A549 (cell line): ENCODE measurements at regions not wholly inside any gene's neighbourhood (a gene's known extent, or its start where the extent isn't known, plus 50 kb on each side); places are given as distances from the start of the nearest gene placed in this dataset.
"Not testable (repeated sequence)": the region's sequence is repeated elsewhere in the genome, so short reads cannot be mapped to it uniquely, and the experiment has no call there.

Source experiments
- ATAC-seq, 2 experiments: fragments of 200-7000 bp in 1 of 2; fragments of >200 bp in 1 of 2; cut with Nextera tagmentation in 1 of 2; cut with Tn5 transposase in 1 of 2; 3 replicates each; pipeline versions ENCODE4 v1.8.0 to v1.9.1; 2018 to 2020; ENCODE audit warnings: mild to moderate bottlenecking in 1 of 2, moderate library complexity in 1 of 2
- CTCF ChIA-PET: fragments of 300-600 bp; sonication (Branson Sonifier 250); formaldehyde crosslinking; extraction: SDS; loops from one replicate; lab custom pipeline; 2021; ENCODE audit warnings: antibody characterized with exemption, inconsistent platforms; lab: Yijun Ruan, JAX
- POLR2A ChIA-PET: fragments of 350-600 bp; formaldehyde crosslinking; extraction: SDS; loops from one replicate; lab custom pipeline; 2021; ENCODE audit warnings: antibody characterized with exemption, inconsistent platforms; lab: Yijun Ruan, JAX
- DNase-seq, 2 experiments: peaks; one replicate each; pipeline versions ENCODE4 v3.0.0 to v3.0.0-alpha.2; 2011 to 2016; ENCODE audit warnings: low read depth in 1 of 2, low spot score in 1 of 2
- FAIRE-seq: peaks from 2 replicates; lab custom pipeline; 2011; peaks lifted over from hg19 to GRCh38; lab: Jason Lieb, UNC
- H3K27ac ChIP-seq, 2 experiments: fragments of >200 bp; sonication (Bioruptor Twin); formaldehyde crosslinking; 3 replicates each; pipeline ENCODE4 v1.5.1; 2016 to 2017
- H3K4me1 ChIP-seq: fragments of >200 bp; sonication (Bioruptor Twin); formaldehyde crosslinking; 3 replicates; pipeline ENCODE4 v1.6.1; 2016
- H3K4me2 ChIP-seq: fragments of >200 bp; sonication (Bioruptor Twin); formaldehyde crosslinking; 3 replicates; pipeline ENCODE4 v1.6.1; 2016
- H3K4me3 ChIP-seq: fragments of >200 bp; sonication (Bioruptor Twin); formaldehyde crosslinking; 3 replicates; pipeline ENCODE4 v1.5.1; 2016
- H3K9me3 ChIP-seq: fragments of >200 bp; sonication (Bioruptor Twin); formaldehyde crosslinking; 3 replicates; pipeline ENCODE4 v1.6.1; 2016
- ATOH8 ChIP-seq: fragments of 250-450 bp; sonication (Bioruptor Pico); IDR thresholded peaks from 2 replicates; pipeline ENCODE4 v1.5.0; 2020; ENCODE audit warnings: low read depth, mild to moderate bottlenecking, moderate library complexity
- CBX2 ChIP-seq: fragments of 200-600 bp; sonication (generic); IDR thresholded peaks from 2 replicates; pipeline ENCODE4 v1.6.1; 2016; ENCODE audit warnings: low read depth, mild to moderate bottlenecking, borderline replicate concordance
- CBX8 ChIP-seq: fragments of 200-600 bp; sonication (generic); IDR thresholded peaks from 2 replicates; pipeline ENCODE4 v1.6.1; 2016
- CEBPB ChIP-seq, 2 experiments: fragments of >200 bp in 1 of 2; sonication (Bioruptor Twin) in 1 of 2; formaldehyde crosslinking in 1 of 2; IDR thresholded peaks; 2 replicates each; pipeline ENCODE4 v1.6.1; 2012 to 2016
- E2F6 ChIP-seq: IDR thresholded peaks from 2 replicates; pipeline ENCODE4 v1.6.1; 2012; ENCODE audit warnings: low read depth, borderline replicate concordance
- EHMT2 ChIP-seq: fragments of 200-600 bp; sonication (generic); IDR thresholded peaks from 2 replicates; pipeline ENCODE4 v1.6.1; 2016; ENCODE audit warnings: antibody characterized with exemption, low read depth, mild to moderate bottlenecking, moderate library complexity
- EP300 ChIP-seq, 2 experiments: fragments of >200 bp; sonication (Bioruptor Twin); formaldehyde crosslinking; IDR thresholded peaks; 2 replicates in 1 of 2; 3 replicates in 1 of 2; pipeline ENCODE4 v1.6.1; 2016 to 2017
- FOSB ChIP-seq: fragments of 250-450 bp; sonication (Bioruptor Pico); IDR thresholded peaks from 2 replicates; pipeline ENCODE4 v1.5.0; 2020; ENCODE audit warnings: mild to moderate bottlenecking, moderate library complexity
- FOSL2 ChIP-seq, 2 experiments: fragments of 450-650 bp in 1 of 2; fragments of >200 bp in 1 of 2; sonication (Bioruptor Twin) in 1 of 2; formaldehyde crosslinking; IDR thresholded peaks; 2 replicates each; pipeline versions ENCODE4 v1.5.0 to v1.6.1; 2016 to 2020; ENCODE audit warnings: mild to moderate bottlenecking in 1 of 2, moderate library complexity in 1 of 2
- FOXS1 ChIP-seq: fragments of 250-450 bp; sonication (Bioruptor Pico); IDR thresholded peaks from 2 replicates; pipeline ENCODE4 v1.5.0; 2020; ENCODE audit warnings: mild to moderate bottlenecking, moderate library complexity
- GATA3 ChIP-seq: IDR thresholded peaks from 2 replicates; pipeline ENCODE4 v1.6.1; 2012; ENCODE audit warnings: borderline replicate concordance
- HEYL ChIP-seq: fragments of 250-450 bp; sonication (Bioruptor Pico); IDR thresholded peaks from 2 replicates; pipeline ENCODE4 v1.8.0; 2021; ENCODE audit warnings: mild to moderate bottlenecking, moderate library complexity
- HOXA7 ChIP-seq: fragments of 250-450 bp; sonication (Bioruptor Pico); IDR thresholded peaks from 2 replicates; pipeline ENCODE4 v1.5.0; 2020; ENCODE audit warnings: mild to moderate bottlenecking, moderate library complexity
- JUN ChIP-seq, 2 experiments: fragments of >200 bp; sonication (Bioruptor Twin); formaldehyde crosslinking; IDR thresholded peaks; 2 replicates in 1 of 2; 3 replicates in 1 of 2; pipeline ENCODE4 v1.6.1; 2016 to 2017
- JUNB ChIP-seq: fragments of >200 bp; sonication (Bioruptor Twin); formaldehyde crosslinking; IDR thresholded peaks from 2 replicates; pipeline ENCODE4 v1.6.1; 2016
- KDM5A ChIP-seq: fragments of 200-600 bp; sonication (generic); IDR thresholded peaks from 2 replicates; pipeline ENCODE4 v1.6.1; 2016; ENCODE audit warnings: antibody characterized with exemption, mild to moderate bottlenecking
- MAZ ChIP-seq: fragments of 150-350 bp; IDR thresholded peaks from 2 replicates; pipeline ENCODE4 v1.6.1; 2014; ENCODE audit warnings: antibody characterized with exemption, low read depth, low read length, borderline replicate concordance
- NFE2L2 ChIP-seq: fragments of 150-350 bp; conservative IDR thresholded peaks from 2 replicates; pipeline ENCODE4 v1.6.1; 2014; ENCODE audit warnings: low read length
- PHF8 ChIP-seq: fragments of 200-600 bp; sonication (generic); IDR thresholded peaks from 2 replicates; pipeline ENCODE4 v1.6.1; 2016; ENCODE audit warnings: low read depth, mild to moderate bottlenecking, antibody characterized with exemption, moderate library complexity, borderline replicate concordance
- POLR2A ChIP-seq: IDR thresholded peaks from 2 replicates; pipeline ENCODE4 v1.6.1; 2012; ENCODE audit warnings: mild to moderate bottlenecking, low read length
- POLR2AphosphoS2 ChIP-seq: conservative IDR thresholded peaks from 2 replicates; pipeline ENCODE4 v1.6.1; 2012; ENCODE audit warnings: low read length, improper control_type of control experiment, inconsistent platforms
- RARB ChIP-seq: fragments of 250-450 bp; sonication (Bioruptor Pico); IDR thresholded peaks from 2 replicates; pipeline ENCODE4 v1.8.0; 2021; ENCODE audit warnings: mild to moderate bottlenecking, moderate library complexity
- RCOR1 ChIP-seq: fragments of 150-350 bp; IDR thresholded peaks from 2 replicates; pipeline ENCODE4 v1.6.1; 2014; ENCODE audit warnings: antibody characterized with exemption, low read length, low read depth
- REST ChIP-seq: fragments of 200-600 bp; sonication (generic); IDR thresholded peaks from 2 replicates; pipeline ENCODE4 v1.6.1; 2016; ENCODE audit warnings: antibody characterized with exemption, mild to moderate bottlenecking, moderate library complexity
- RFX5 ChIP-seq: fragments of 450-650 bp; IDR thresholded peaks from 2 replicates; pipeline ENCODE4 v1.7.1; 2014; ENCODE audit warnings: antibody characterized with exemption, mild to moderate bottlenecking, moderate library complexity
- SREBF2 ChIP-seq: fragments of 450-650 bp; IDR thresholded peaks from 2 replicates; pipeline ENCODE4 v1.6.1; 2014; ENCODE audit warnings: mild to moderate bottlenecking, moderate library complexity
- ZFP36 ChIP-seq: fragments of 450-650 bp; IDR thresholded peaks from 2 replicates; pipeline ENCODE4 v1.6.1; 2014; ENCODE audit warnings: borderline replicate concordance; ENCODE audit not compliant: partially characterized antibody
- ZSCAN20 ChIP-seq: fragments of 250-450 bp; sonication (Bioruptor Pico); IDR thresholded peaks from 2 replicates; pipeline ENCODE4 v1.8.0; 2022; ENCODE audit warnings: mild to moderate bottlenecking, moderate library complexity
- WGBS: methylation state at CpG from one replicate; pipeline ENCODE4 v1.1.6; 2017; ENCODE audit errors: missing lambda C conversion rate; 5-methylcytosine and 5-hydroxymethylcytosine counted together

- WGBS = 6% methylated on average over 2 of the region's 2 CpGs
- no peak for FAIRE-seq
- no peaks in the 10 kb centered on the region for H3K9me3 ChIP-seq
- ChIA-PET POLR2A (no interaction called here), CTCF (no interaction called here)
- DNase-seq = no peak
- TF ChIP-seq POLR2AphosphoS2 = no peak
- TF ChIP-seq ZFP36 = no peak
- no peak for TF ChIP-seq KDM5A
- no peak for TF ChIP-seq CEBPB (IDR thresholded peaks at IDR 0.05)
- no peak overlapping the region for H3K4me2 ChIP-seq
- ATAC-seq = no peak
- H3K27ac ChIP-seq = no peak overlapping the region
- H3K4me1 ChIP-seq = no peaks in the 10 kb centered on the region
- no peak overlapping the region for H3K4me3 ChIP-seq
Observed at GRCh38 chr6:78383968-78384367, 483.4 kb upstream of the IRAK1BP1 start.

- FAIRE-seq, POLR2A ChIA-PET, H3K27ac ChIP-seq, DNase-seq, ATAC-seq, CTCF ChIA-PET, H3K9me3 ChIP-seq, H3K4me2 ChIP-seq, H3K4me3 ChIP-seq, H3K4me1 ChIP-seq: not testable (repeated sequence)
- 54% methylated on average over 2 of the region's 2 CpGs for WGBS
Observed at GRCh38 chr6:78386854-78387253, 480.5 kb upstream of the IRAK1BP1 start.

GRCh38 chr6:78390066-78390465 lies 477.3 kb upstream of the IRAK1BP1 start:
- no peaks in the 10 kb centered on the region for H3K4me1 ChIP-seq
- no peaks in the 10 kb centered on the region for H3K9me3 ChIP-seq
- no peak for TF ChIP-seq CBX8
- no peak for TF ChIP-seq EP300 (IDR thresholded peaks at IDR 0.05)
- TF ChIP-seq POLR2A = no peak
- TF ChIP-seq EHMT2 = no peak
- TF ChIP-seq ZSCAN20 = no peak
- no peak for TF ChIP-seq GATA3
- no peak for TF ChIP-seq JUN (IDR thresholded peaks at IDR 0.05)
- no peak for TF ChIP-seq ZFP36
- TF ChIP-seq PHF8 = no peak
- TF ChIP-seq JUNB = no peak
- TF ChIP-seq NFE2L2 = no peak
- no peak for TF ChIP-seq REST
- TF ChIP-seq HOXA7 (CRISPR knock-in tag) = no peak
- TF ChIP-seq RCOR1 = no peak
- TF ChIP-seq FOSL2 (IDR thresholded peaks at IDR 0.05) = no peak
- no peak for TF ChIP-seq FOSL2 (CRISPR knock-in tag; IDR thresholded peaks at IDR 0.05)
- no peak overlapping the region for H3K27ac ChIP-seq
- WGBS = 0% methylated on average over 1 of the region's 1 CpG
- DNase-seq (no peak), FAIRE-seq (no peak), ATAC-seq (no peak)
- no peak overlapping the region for H3K4me2 ChIP-seq
- POLR2A ChIA-PET = no interaction called here
- CTCF ChIA-PET = no interaction called here
- no peak overlapping the region for H3K4me3 ChIP-seq

- 11% methylated on average over 3 of the region's 3 CpGs for WGBS
- Histone ChIP-seq H3K4me1 (no peaks in the 10 kb centered on the region), H3K4me2 (no peak overlapping the region), H3K27ac (no peak overlapping the region), H3K4me3 (no peak overlapping the region), H3K9me3 (no peaks in the 10 kb centered on the region)
- DNase-seq (no peak), ATAC-seq (no peak), FAIRE-seq (no peak)
- CTCF ChIA-PET = no interaction called here
- POLR2A ChIA-PET = no interaction called here
- TF ChIP-seq FOXS1 (no peak), RARB (CRISPR knock-in tag) (no peak), CEBPB (IDR thresholded peaks at IDR 0.05) (no peak), E2F6 (no peak), RCOR1 (no peak), MAZ (no peak), SREBF2 (no peak), FOSB (CRISPR knock-in tag) (no peak), ATOH8 (no peak), CBX2 (no peak), PHF8 (no peak), JUN (IDR thresholded peaks at IDR 0.05) (no peak), EP300 (IDR thresholded peaks at IDR 0.05) (no peak), RFX5 (no peak), NFE2L2 (no peak), HEYL (CRISPR knock-in tag) (no peak)
Observed at GRCh38 chr6:78397499-78397898, 469.9 kb upstream of the IRAK1BP1 start.
